HEK293T (cell line): ENCODE measurements at regions not wholly inside any gene's neighbourhood (a gene's known extent, or its start where the extent isn't known, plus 50 kb on each side); places are given as distances from the start of the nearest gene placed in this dataset.

Source experiments
- CTCF ChIA-PET: fragments of 350-600 bp; formaldehyde crosslinking; extraction: SDS; loops from one replicate; lab custom pipeline; 2021; ENCODE audit warnings: antibody characterized with exemption, inconsistent platforms; lab: Yijun Ruan, JAX
- POLR2A ChIA-PET: fragments of 350-600 bp; formaldehyde crosslinking; extraction: SDS; loops from one replicate; lab custom pipeline; 2020; ENCODE audit warnings: antibody characterized with exemption, inconsistent platforms; lab: Yijun Ruan, JAX
- DNase-seq: peaks from one replicate; pipeline ENCODE4 v3.0.0; 2012; ENCODE audit warnings: mixed read lengths; ENCODE audit errors: extremely low spot score
- ARNT ChIP-seq: fragments of 450-650 bp; IDR thresholded peaks from 2 replicates; pipeline ENCODE4 v1.6.1; 2017; ENCODE audit warnings: mild to moderate bottlenecking
- BHLHE40 ChIP-seq: fragments of 450-650 bp; IDR thresholded peaks from 2 replicates; pipeline ENCODE4 v1.6.1; 2016; ENCODE audit warnings: mild to moderate bottlenecking, moderate library complexity, borderline replicate concordance
- CTBP1 ChIP-seq: fragments of 450-650 bp; IDR thresholded peaks from 2 replicates; pipeline ENCODE4 v1.6.1; 2016; ENCODE audit warnings: borderline replicate concordance
- ELF4 ChIP-seq: fragments of 450-650 bp; IDR thresholded peaks from 2 replicates; pipeline ENCODE4 v1.6.1; 2017; ENCODE audit warnings: antibody characterized with exemption
- FOXA1 ChIP-seq: fragments of 450-650 bp; IDR thresholded peaks from 2 replicates; pipeline ENCODE4 v1.6.1; 2016; ENCODE audit warnings: mild to moderate bottlenecking
- FOXK2 ChIP-seq: fragments of 450-650 bp; IDR thresholded peaks from 2 replicates; pipeline ENCODE4 v1.6.1; 2016; ENCODE audit warnings: mild to moderate bottlenecking
- FOXM1 ChIP-seq: fragments of 450-650 bp; IDR thresholded peaks from 2 replicates; pipeline ENCODE4 v1.6.1; 2017; ENCODE audit warnings: mild to moderate bottlenecking, borderline replicate concordance
- HDGF ChIP-seq: fragments of 450-650 bp; IDR thresholded peaks from 2 replicates; pipeline ENCODE4 v1.6.1; 2017; ENCODE audit warnings: antibody characterized with exemption, borderline replicate concordance
- L3MBTL2 ChIP-seq: fragments of 450-650 bp; conservative IDR thresholded peaks from 2 replicates; pipeline ENCODE4 v1.6.1; 2016; ENCODE audit warnings: mild to moderate bottlenecking
- LEF1 ChIP-seq: fragments of 450-650 bp; IDR thresholded peaks from 2 replicates; pipeline ENCODE4 v1.6.1; 2017; ENCODE audit warnings: mild to moderate bottlenecking, borderline replicate concordance
- NFRKB ChIP-seq: fragments of 450-650 bp; IDR thresholded peaks from 2 replicates; pipeline ENCODE4 v1.6.1; 2016; ENCODE audit warnings: mild to moderate bottlenecking, moderate library complexity
- SP1 ChIP-seq: fragments of 450-650 bp; IDR thresholded peaks from 2 replicates; pipeline ENCODE4 v1.6.1; 2017
- SUZ12 ChIP-seq: fragments of 450-650 bp; IDR thresholded peaks from 2 replicates; pipeline ENCODE4 v1.6.1; 2016; ENCODE audit warnings: mild to moderate bottlenecking
- TARDBP ChIP-seq: fragments of 450-650 bp; IDR thresholded peaks from 2 replicates; pipeline ENCODE4 v1.6.1; 2016
- ZNF384 ChIP-seq: fragments of 450-650 bp; IDR thresholded peaks from 2 replicates; pipeline ENCODE4 v1.6.1; 2016
- TF ChIP-seq, protein P1 (sequence below): fragments of 450-650 bp; IDR thresholded peaks from 2 replicates; pipeline ENCODE4 v1.6.1; 2016

DNA sequence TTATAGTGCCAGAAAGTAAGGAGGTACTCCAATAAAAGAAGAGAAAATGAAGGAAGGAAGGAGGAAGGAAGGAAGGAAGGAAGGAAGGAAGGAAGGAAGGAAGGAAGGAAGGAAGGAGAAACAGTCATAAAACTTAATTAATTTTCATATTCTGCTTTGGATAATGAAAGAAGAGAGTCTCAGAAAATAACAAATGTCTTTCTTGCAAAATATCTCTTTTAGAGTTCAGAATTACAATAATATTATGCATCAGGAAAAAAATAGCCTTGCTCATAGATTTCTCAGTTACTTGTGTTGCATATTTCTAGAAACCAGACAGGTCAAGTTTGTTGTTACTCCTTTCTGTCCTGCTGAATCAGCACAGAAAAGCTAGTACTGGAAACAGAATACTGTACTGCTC, 130.1 kb upstream of the DKK2 start:
- TF ChIP-seq L3MBTL2 (no peak), CTBP1 (no peak), HDGF (no peak)
- CTCF ChIA-PET, result no interaction called here
- POLR2A ChIA-PET, result no interaction called here
- no peak for DNase-seq

DNA sequence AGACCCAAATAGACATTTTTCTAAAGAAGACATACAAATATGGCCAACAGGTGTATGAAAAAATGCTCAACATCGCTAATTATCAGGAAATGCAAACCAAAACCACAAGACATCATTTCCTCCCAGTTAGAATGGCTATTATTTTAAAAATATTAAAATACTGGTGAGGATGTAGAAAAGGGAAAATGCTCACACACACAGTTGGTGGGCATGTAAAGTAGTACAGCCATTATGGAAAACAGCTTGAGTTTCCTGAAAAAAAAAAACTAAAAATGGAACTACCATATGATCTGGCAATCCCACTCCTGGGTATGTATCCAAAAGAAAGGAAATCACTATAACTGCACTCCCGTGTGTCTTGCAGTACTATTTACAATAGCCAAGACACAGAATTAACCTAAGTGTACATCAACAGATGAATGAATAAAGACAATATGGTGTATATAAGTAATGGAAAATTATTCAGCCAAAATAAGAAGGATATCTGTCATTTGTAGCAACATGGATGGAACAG, 128.9 kb upstream of the DKK2 start:
- DNase-seq, result no peak
- TF ChIP-seq FOXM1 (no peak), ARNT (no peak), TARDBP (no peak), ZNF384 (no peak), FOXA1 (no peak), ELF4 (no peak), SP1 (no peak), L3MBTL2 (no peak), LEF1 (no peak), SUZ12 (no peak), BHLHE40 (no peak), FOXK2 (no peak), CTBP1 (no peak), NFRKB (no peak), HDGF (no peak)
- TF ChIP-seq, protein P1, sequence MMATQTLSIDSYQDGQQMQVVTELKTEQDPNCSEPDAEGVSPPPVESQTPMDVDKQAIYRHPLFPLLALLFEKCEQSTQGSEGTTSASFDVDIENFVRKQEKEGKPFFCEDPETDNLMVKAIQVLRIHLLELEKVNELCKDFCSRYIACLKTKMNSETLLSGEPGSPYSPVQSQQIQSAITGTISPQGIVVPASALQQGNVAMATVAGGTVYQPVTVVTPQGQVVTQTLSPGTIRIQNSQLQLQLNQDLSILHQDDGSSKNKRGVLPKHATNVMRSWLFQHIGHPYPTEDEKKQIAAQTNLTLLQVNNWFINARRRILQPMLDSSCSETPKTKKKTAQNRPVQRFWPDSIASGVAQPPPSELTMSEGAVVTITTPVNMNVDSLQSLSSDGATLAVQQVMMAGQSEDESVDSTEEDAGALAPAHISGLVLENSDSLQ, result no peak
- POLR2A ChIA-PET, result no interaction called here
- CTCF ChIA-PET, result no interaction called here

DNA sequence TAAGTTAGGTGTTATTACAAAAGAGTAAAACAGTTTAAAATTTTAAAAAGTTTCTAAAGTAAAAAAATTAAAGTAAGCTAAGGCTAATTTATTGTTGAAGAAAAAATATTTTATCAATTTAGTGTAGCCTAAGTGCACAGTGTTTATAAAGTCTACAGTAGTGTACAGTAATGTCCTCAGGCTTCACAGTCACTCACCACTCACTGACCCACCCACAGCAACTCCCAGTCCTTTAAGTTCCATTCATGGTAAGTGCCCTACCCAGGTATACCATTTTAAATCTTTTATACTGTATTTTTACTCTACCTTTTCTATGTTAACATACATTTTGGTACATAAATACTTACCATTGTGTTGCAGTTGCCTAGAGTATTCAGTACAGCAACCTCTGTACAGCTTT, 120.3 kb upstream of the DKK2 start:
- no peak for DNase-seq
- POLR2A ChIA-PET, result no interaction called here
- CTCF ChIA-PET, result no interaction called here
- TF ChIP-seq L3MBTL2 (no peak), FOXK2 (no peak)

DNA sequence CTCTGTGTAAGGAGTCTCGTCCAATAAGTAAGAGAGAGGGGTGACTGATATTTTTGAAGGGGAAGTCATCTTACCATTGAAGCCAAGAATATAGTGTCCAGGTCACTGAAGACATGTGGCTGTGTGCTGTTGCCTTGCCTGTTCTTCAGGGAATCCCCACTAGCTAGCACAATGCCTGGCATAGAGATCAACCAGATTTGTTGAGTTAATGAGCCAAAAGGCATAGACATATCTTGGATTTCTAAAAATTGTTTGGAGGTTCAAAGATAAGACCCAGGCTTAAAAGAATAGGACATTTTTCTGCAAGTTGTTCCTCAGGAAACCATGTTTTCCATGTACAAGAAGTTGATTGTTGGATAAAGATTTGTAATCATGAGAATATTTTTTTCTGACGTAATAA, 119.3 kb upstream of the DKK2 start:
- TF ChIP-seq ARNT (no peak), SP1 (no peak), FOXA1 (no peak), NFRKB (no peak), LEF1 (no peak), FOXK2 (no peak), FOXM1 (no peak), BHLHE40 (no peak), TARDBP (no peak), ELF4 (no peak), ZNF384 (no peak), SUZ12 (no peak), CTBP1 (no peak)
- TF ChIP-seq, protein P1, result no peak
- ChIA-PET POLR2A (no interaction called here), CTCF (no interaction called here)
- no peak for DNase-seq

DNA sequence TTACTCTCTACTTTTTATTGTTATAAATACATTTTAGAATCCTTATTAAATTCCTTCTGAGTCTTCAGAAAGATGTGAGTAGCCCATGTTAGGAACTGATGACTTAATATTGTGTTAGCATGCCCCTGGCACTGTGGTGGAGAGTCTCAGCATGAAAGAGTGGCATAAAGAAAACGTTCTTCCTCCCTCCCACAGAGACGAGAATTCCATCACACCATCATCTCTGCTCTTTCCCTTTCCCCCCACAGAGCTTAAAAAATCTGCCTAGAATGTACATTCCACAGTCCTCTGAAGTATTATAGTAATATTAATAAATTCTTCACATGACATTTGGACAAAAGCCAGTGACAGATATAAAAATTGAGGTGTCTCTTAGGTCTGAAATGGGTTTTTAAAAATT, 117.8 kb upstream of the DKK2 start:
- TF ChIP-seq FOXA1, result no peak
- TF ChIP-seq, protein P1, result no peak
- no peak for TF ChIP-seq CTBP1
- no peak for DNase-seq
- CTCF ChIA-PET, result interaction anchor here (0.9 kb wide), 1 partner anchor 116 kb away, joined by 3 read pairs; no protein-coding TSS in a partner anchor
- POLR2A ChIA-PET, result no interaction called here

DNA sequence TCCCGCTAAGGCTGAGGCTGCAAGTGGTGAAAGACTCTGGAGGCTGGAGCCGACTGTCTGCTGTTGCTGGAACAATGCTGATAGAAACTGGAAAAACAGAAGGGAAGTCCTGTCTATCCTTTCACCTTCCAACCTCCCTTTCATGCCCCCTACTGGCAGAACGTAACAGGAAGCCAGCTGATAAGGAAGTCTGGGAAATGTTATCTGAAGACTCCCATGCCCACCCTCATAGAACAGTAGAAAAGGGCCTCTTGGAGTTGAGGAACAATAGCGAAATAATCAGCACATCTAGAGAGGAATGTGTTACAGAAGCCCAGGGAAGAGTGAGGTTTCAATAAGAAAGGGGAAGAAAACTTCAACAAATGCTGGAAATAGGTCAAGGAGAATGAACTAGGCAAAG, 117.1 kb upstream of the DKK2 start:
- DNase-seq, result peak; percentile 13
- POLR2A ChIA-PET, result no interaction called here
- TF ChIP-seq FOXM1 (no peak), ZNF384 (no peak), TARDBP (no peak), ELF4 (no peak), CTBP1 (no peak), HDGF (no peak)

DNA sequence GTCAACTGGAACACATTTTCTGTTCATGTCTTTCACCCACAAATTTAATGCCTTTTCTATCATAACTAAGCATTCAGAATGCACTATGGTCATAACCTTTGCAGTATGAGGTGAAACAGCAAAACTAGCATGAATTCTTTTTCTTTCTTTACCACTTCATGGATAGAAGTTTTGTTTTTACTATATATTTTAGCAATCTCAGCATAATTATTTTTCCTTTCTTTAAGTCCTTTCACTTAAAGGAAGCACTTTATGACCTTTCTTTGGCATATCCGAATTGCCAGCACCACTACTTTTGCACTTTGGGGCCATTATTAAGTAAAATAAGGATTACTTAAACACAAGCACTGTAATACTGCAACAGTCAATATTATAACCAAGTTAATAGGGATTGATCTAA, 115.1 kb upstream of the DKK2 start:
- CTCF ChIA-PET, result no interaction called here
- DNase-seq, result no peak
- POLR2A ChIA-PET, result no interaction called here
- TF ChIP-seq ZNF384, result no peak
- TF ChIP-seq L3MBTL2, result no peak
- TF ChIP-seq HDGF, result no peak
- TF ChIP-seq ARNT, result no peak
- TF ChIP-seq, protein P1, result no peak
- no peak for TF ChIP-seq FOXA1
- no peak for TF ChIP-seq CTBP1
- TF ChIP-seq SUZ12, result no peak
- no peak for TF ChIP-seq LEF1
- TF ChIP-seq ELF4, result no peak

More for the DNA sequence above, 117.1 kb upstream of the DKK2 start:
- CTCF ChIA-PET, result no interaction called here
